ENCODE measurements at regions not wholly inside any gene's neighbourhood (a gene's known extent, or its start where the extent isn't known, plus 50 kb on each side); places are given as distances from the start of the nearest gene placed in this dataset.

DNA sequence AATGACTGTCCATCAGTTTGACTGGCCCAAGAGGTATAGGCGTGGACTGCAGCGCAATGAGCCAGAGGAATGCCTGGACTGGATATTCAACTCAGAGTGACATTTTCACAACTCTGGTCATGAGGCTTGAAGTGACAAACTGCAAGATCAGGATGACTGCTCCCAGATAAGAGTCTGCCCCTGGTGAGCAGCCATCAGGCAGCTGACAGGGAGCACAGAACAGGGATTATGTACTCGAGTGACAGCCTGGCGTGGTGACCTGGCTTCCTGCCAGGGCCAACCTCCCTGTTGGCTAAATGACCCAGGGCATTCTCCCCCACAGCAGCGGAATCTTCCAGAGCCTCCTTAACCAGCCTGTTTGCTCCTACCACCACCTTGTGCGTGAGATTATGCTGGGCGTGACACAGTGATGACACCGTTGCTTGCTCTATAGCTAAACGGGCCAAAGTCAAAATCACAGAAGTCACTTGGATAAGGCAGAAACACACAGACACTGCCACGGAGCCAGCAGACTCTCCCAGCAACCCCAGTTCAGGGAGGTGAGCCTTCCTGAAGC lies 209.1 kb upstream of the JARID2 start:
- Histone ChIP-seq H3K27me3 (no peaks in the 10 kb centered on the region), H3K4me3 (peak overlapping the region; percentile 33 to 48 (median 38)), H3K36me3 (no peaks in the 10 kb centered on the region), H3K4me1 (peaks cover 7 to 27% of the 10 kb centered on the region in 2 donors), H3K27ac (peak overlapping the region; percentile 85 to 91 (median 88)), H3K9me3 (no peaks in the 10 kb centered on the region)
- in situ Hi-C loops (cut with MboI; ENCODE audit: low sequenced_read_pairs in 4 of 4), result loop anchor here in 1 of 4 donors (5.0 kb wide), 1 partner anchor 149 kb away; no protein-coding TSS in a partner anchor
- DNase-seq (peak; percentile 93 to 98), ATAC-seq (peak; percentile 93 to 96)
- peak; percentile 33 to 63 for TF ChIP-seq POLR2A (IDR thresholded peaks at IDR 0.05)
- TF ChIP-seq, protein P1, sequence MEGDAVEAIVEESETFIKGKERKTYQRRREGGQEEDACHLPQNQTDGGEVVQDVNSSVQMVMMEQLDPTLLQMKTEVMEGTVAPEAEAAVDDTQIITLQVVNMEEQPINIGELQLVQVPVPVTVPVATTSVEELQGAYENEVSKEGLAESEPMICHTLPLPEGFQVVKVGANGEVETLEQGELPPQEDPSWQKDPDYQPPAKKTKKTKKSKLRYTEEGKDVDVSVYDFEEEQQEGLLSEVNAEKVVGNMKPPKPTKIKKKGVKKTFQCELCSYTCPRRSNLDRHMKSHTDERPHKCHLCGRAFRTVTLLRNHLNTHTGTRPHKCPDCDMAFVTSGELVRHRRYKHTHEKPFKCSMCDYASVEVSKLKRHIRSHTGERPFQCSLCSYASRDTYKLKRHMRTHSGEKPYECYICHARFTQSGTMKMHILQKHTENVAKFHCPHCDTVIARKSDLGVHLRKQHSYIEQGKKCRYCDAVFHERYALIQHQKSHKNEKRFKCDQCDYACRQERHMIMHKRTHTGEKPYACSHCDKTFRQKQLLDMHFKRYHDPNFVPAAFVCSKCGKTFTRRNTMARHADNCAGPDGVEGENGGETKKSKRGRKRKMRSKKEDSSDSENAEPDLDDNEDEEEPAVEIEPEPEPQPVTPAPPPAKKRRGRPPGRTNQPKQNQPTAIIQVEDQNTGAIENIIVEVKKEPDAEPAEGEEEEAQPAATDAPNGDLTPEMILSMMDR (IDR thresholded peaks at IDR 0.05 in 4 of 5, conservative IDR thresholded peaks at IDR 0.05 in 1 of 5), result no peak
- intact Hi-C loops (cut with DNase I; ENCODE audit: low total_unique reads), result loop anchor here (1.0 to 10.0 kb wide), 5 partner anchors 25 to 208 kb away; partner anchors contain the start of gene JARID2

DNA sequence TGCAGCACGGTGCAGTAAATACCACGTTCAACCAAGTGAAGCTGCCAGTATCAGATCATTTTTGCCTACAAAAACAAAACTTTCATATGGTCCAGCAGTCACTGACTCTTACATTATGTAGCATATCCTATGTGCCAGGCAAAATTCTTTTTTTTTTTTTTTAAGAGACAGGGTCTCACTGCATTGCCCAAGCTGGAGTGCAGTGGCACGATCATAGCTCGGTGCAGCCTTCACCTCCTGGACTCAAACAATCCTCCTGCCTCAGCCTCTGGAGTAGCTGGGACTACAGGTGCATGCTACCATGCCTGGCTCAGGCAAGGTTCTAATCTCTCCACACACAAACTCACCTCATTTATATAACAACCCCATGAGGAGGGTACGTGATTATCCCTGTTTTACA lies 208.6 kb upstream of the JARID2 start:
- DNase-seq, result no peak
- Histone ChIP-seq H3K36me3 (no peaks in the 10 kb centered on the region), H3K27ac (peak overlapping the region; percentile 77 to 90 (median 86)), H3K9me3 (no peaks in the 10 kb centered on the region), H3K27me3 (no peaks in the 10 kb centered on the region), H3K4me3 (peak overlapping the region in 2 of 4 donors; percentile 10 to 33), H3K4me1 (peaks cover 7 to 27% of the 10 kb centered on the region in 2 donors)
- intact Hi-C loops (cut with DNase I; ENCODE audit: low total_unique reads) (loop anchor here (1.0 to 10.0 kb wide), 4 partner anchors 24 to 208 kb away; partner anchors contain the start of gene JARID2), in situ Hi-C loops (cut with MboI; ENCODE audit: low sequenced_read_pairs in 4 of 4) (loop anchor here in 1 of 4 donors (5.0 kb wide), 1 partner anchor 150 kb away; no protein-coding TSS in a partner anchor)
- peak in 1 of 2 donors; percentile 2 for ATAC-seq
- no peak for TF ChIP-seq POLR2A (IDR thresholded peaks at IDR 0.05)
- TF ChIP-seq, protein P1 (IDR thresholded peaks at IDR 0.05 in 4 of 5, conservative IDR thresholded peaks at IDR 0.05 in 1 of 5), result no peak

DNA sequence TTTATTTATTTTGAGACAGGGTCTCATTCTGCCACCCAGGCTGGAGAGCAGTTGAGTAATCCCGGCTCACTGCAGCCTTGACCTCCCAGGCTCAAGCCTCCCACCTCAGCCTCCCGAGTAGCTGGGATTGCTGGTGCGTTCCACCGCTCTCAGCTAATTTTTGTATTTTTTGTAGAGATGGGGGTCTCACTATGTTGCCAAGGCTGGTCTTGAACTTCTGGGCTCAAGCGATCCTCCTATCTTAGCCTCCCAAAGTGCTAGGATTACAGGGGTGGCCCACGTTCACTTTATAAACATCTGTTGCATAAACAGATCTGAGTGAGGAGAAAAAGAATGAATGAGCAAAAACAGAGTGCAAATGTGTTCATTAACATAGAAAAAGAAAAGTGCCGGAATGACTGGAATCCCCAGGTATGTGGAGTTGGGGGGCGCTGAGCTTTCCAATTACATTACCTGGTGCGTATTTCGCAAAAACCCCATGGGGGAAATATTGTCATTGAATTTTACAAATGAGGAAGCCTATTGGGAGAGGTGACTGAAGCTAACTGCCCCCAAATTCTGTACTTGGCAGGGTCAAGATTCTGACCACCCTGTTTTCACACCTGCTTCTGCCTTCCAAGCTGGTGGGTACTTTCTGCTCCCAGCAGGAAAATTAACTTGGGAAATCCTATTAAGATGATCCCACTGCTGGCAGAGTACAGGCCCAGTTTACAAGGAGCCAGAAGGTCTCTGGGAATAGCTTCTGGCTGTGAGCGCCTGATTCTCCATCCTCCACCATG lies 207.7 kb upstream of the JARID2 start:
- no peak for TF ChIP-seq POLR2A (IDR thresholded peaks at IDR 0.05)
- TF ChIP-seq, protein P1 (IDR thresholded peaks at IDR 0.05 in 4 of 5, conservative IDR thresholded peaks at IDR 0.05 in 1 of 5), result no peak
- Histone ChIP-seq H3K27ac (peak overlapping the region; percentile 77 to 90 (median 86)), H3K36me3 (no peaks in the 10 kb centered on the region), H3K4me3 (no peak overlapping the region), H3K4me1 (peaks cover 7 to 27% of the 10 kb centered on the region in 2 donors), H3K27me3 (no peaks in the 10 kb centered on the region), H3K9me3 (no peaks in the 10 kb centered on the region)
- intact Hi-C loops (cut with DNase I; ENCODE audit: low total_unique reads) (loop anchor here (10.0 kb wide), 1 partner anchor 207 kb away; the partner anchor contains the start of gene JARID2), in situ Hi-C loops (cut with MboI; ENCODE audit: low sequenced_read_pairs in 4 of 4) (loop anchor here in 1 of 4 donors (5.0 kb wide), 1 partner anchor 151 kb away; no protein-coding TSS in a partner anchor)
- DNase-seq, result peak in 1 of 2 donors; percentile 34
- no peak for ATAC-seq

DNA sequence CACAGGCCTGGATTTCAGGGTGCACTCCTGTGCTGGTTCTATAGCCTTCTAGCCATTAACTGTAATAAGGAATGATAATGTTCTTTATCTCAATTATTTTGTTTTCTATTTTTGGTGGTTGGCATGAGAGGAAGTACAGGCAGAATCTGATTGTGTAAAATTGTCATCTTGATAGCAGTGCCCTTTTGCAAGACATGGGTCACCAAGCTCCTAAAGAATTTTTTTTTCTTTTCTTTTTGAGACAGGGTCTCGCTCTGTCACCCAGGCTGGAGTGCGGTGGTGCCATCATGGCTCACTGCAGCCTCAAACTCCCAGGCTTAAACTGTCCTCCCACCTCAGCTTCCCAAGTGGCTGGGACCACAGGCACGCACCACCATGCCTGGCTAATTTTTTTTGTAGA lies 206.7 kb upstream of the JARID2 start:
- ATAC-seq, result no peak
- TF ChIP-seq POLR2A (IDR thresholded peaks at IDR 0.05), result no peak
- TF ChIP-seq, protein P1 (IDR thresholded peaks at IDR 0.05 in 4 of 5, conservative IDR thresholded peaks at IDR 0.05 in 1 of 5), result no peak
- intact Hi-C loops (cut with DNase I; ENCODE audit: low total_unique reads), result loop anchor here (10.0 kb wide), 1 partner anchor 206 kb away; the partner anchor contains the start of gene JARID2
- Histone ChIP-seq H3K9me3 (no peaks in the 10 kb centered on the region), H3K36me3 (no peaks in the 10 kb centered on the region), H3K4me3 (no peak overlapping the region), H3K27me3 (no peaks in the 10 kb centered on the region), H3K27ac (peak overlapping the region in 2 of 4 donors; percentile 87 to 90), H3K4me1 (peaks cover 7 to 27% of the 10 kb centered on the region in 2 donors)
- in situ Hi-C loops (cut with MboI; ENCODE audit: low sequenced_read_pairs in 4 of 4), result loop anchor here in 1 of 4 donors (5.0 kb wide), 1 partner anchor 152 kb away; no protein-coding TSS in a partner anchor
- DNase-seq, result no peak
